HAP-1 (cell line): ENCODE measurements at regions not wholly inside any gene's neighbourhood (a gene's known extent, or its start where the extent isn't known, plus 50 kb on each side); places are given as distances from the start of the nearest gene placed in this dataset.
"Not testable (repeated sequence)": the region's sequence is repeated elsewhere in the genome, so short reads cannot be mapped to it uniquely, and the experiment has no call there.

Experiments used
- DNase-seq, 2 experiments: peaks; one replicate each; pipeline ENCODE4 v3.0.0-alpha.2; 2016 to 2020; ENCODE audit warnings: low spot score in 2 of 2
- H3K27me3 ChIP-seq: fragments of 250-450 bp; sonication (Bioruptor Pico); 2 replicates; pipeline ENCODE4 v1.5.1; 2020; ENCODE audit warnings: low read depth, mild to moderate bottlenecking, moderate library complexity
- H3K36me3 ChIP-seq: fragments of 250-450 bp; sonication (Bioruptor Pico); replicated peaks from 2 replicates; pipeline ENCODE4 v1.5.1; 2020; ENCODE audit warnings: mild to moderate bottlenecking
- H3K4me1 ChIP-seq: fragments of 250-450 bp; sonication (Bioruptor Pico); 2 replicates; pipeline ENCODE4 v1.5.1; 2020; ENCODE audit warnings: mild to moderate bottlenecking
- H3K4me3 ChIP-seq: fragments of 250-450 bp; sonication (Bioruptor Pico); 2 replicates; pipeline ENCODE4 v1.5.1; 2020; ENCODE audit warnings: mild to moderate bottlenecking, moderate library complexity
- H3K9me3 ChIP-seq: fragments of 250-450 bp; sonication (Bioruptor Pico); 2 replicates; pipeline ENCODE4 v1.5.1; 2020; ENCODE audit warnings: mild to moderate bottlenecking, moderate library complexity
- in situ Hi-C: fragments of 300-500 bp; cut with MboI; formaldehyde crosslinking; loops from 3 replicates; pipeline ENCODE4 v1.14.3; 2020; ENCODE audit warnings: low sequenced_read_pairs, inconsistent platforms, mixed read lengths

DNA sequence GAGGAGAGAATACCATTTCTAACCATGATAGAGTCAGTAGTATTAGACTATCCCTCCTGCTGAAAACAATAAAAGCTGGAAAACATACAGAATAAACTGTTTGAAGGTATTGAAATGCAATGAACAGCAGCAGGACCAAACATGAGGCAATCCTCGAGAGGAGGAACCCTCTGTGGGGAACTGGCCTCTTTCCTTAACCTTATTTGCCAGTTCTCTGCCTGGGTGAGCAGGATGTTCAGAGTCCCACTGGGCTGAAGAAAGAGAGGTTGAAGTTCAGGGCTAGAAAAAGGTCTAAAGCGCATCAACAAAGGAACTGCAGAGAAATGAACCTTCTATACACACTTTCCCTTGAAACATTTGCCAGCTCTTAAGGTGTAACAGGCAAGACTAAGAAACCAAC lies 79.8 kb upstream of the FHL2 start:
- no peak for DNase-seq
- in situ Hi-C loops, result no loop called here
- Histone ChIP-seq H3K9me3 (no peaks in the 10 kb centered on the region), H3K4me3 (no peak overlapping the region), H3K4me1 (no peaks in the 10 kb centered on the region), H3K27me3 (peaks cover 6% of the 10 kb centered on the region; the same call in 1 of the 2 replicates), H3K36me3 (no peaks in the 10 kb centered on the region)

DNA sequence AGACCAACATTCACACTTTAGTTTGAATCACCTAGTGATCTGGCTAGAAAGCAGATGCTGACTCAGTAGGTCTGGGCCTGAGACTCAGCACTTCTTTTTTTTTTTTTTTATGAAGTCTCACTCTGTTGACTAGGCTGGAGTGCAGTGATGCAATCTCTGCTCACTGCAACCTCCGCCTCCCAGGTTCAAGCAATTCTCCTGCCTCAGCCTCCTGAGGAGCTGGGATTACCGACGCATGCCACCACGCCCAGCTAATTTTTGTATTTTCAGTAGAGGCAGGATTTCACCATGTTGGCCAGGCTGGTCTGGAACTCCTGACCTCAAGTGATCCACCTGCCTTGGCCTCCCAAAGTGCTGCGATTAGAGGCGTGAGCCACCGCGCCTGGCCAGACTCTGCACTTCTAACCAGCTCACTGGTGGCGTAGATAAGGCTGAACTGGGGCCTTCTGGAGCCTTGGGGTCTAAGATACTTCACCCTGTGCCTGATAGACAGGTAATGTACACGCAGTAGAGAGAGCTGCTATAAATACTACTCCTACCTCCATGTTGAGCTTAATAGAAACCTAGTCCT lies 78.3 kb upstream of the FHL2 start:
- H3K9me3 ChIP-seq, DNase-seq, H3K4me1 ChIP-seq, H3K4me3 ChIP-seq, in situ Hi-C loops, H3K36me3 ChIP-seq: not testable (repeated sequence)
- 0 out of 2 replicates have a peak, but pooled peaks cover 12% of the 10 kb centered on the region for H3K27me3 ChIP-seq

DNA sequence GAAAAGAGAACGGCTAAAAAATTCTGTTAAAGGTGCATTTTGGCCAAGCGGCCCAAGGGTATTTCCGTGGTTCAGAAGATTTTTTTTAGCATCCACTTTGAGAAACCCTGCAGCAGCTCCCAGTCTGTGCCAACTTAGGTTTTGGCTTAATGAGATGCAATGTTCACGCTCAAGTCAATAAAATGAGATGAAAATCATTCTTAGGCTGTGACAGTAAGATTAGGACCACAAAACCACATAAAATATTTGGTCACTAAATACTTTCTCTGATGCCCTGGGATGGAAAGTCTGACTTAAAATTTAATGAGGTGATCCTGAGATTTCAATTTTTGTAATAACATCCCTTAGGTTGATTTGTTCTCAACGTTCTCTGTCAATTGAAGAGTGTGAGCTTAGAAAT lies 74.2 kb upstream of the FHL2 start:
- no peak for DNase-seq
- Histone ChIP-seq H3K36me3 (no peaks in the 10 kb centered on the region), H3K4me3 (no peak overlapping the region), H3K4me1 (no peaks in the 10 kb centered on the region), H3K27me3 (peaks cover 18% of the 10 kb centered on the region; the same call in 1 of the 2 replicates), H3K9me3 (no peaks in the 10 kb centered on the region)
- in situ Hi-C loops, result no loop called here

DNA sequence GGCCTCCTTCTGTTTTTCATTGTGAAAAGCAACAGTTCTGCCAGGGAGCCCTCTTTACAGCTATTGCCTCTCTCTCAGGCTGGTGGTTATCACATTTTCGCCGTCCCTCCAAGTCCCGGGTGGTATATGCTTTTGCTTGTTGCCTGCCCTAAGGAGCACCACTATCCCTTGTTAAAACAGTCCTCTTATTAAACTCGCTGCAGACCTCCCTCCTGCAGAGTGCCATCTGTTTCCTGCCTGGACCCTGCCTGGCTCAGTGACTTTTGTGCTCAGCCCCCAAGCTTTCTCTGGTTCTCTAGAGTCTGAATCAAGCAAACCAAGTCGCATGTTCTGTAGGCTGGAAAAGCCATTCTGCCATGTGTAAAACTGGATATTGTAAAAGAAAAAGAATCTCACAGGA lies 72.1 kb upstream of the FHL2 start:
- peaks cover 16% of the 10 kb centered on the region; the same call in 1 of the 2 replicates for H3K27me3 ChIP-seq
- no peak overlapping the region for H3K4me3 ChIP-seq
- H3K4me1 ChIP-seq, result no peaks in the 10 kb centered on the region
- H3K9me3 ChIP-seq, result no peaks in the 10 kb centered on the region
- in situ Hi-C loops, result no loop called here
- no peak for DNase-seq
- H3K36me3 ChIP-seq, result no peaks in the 10 kb centered on the region

DNA sequence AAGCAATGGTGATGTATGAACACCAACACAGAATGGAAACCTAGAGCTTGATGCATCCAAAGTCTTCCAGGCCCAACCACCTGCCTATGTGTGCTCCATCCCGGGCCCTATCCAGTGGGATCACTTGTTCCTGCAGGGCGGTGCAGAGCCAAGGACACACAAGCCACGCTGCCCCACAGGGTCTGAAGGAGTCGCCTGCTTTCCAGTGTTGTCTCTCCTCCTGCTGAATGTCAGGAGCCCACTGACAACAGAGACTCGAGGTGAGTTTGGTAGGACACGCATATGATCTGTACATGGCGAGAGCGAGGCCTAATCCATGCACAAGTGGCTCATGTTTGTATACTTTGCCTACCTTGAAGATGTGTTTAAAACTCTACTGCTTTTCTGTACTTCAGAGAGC lies 70.9 kb upstream of the FHL2 start:
- H3K4me1 ChIP-seq, result no peaks in the 10 kb centered on the region
- DNase-seq, result no peak
- no peaks in the 10 kb centered on the region for H3K36me3 ChIP-seq
- in situ Hi-C loops, result no loop called here
- no peak overlapping the region for H3K4me3 ChIP-seq
- peaks cover 12% of the 10 kb centered on the region; the same call in 1 of the 2 replicates for H3K27me3 ChIP-seq
- H3K9me3 ChIP-seq, result no peaks in the 10 kb centered on the region

DNA sequence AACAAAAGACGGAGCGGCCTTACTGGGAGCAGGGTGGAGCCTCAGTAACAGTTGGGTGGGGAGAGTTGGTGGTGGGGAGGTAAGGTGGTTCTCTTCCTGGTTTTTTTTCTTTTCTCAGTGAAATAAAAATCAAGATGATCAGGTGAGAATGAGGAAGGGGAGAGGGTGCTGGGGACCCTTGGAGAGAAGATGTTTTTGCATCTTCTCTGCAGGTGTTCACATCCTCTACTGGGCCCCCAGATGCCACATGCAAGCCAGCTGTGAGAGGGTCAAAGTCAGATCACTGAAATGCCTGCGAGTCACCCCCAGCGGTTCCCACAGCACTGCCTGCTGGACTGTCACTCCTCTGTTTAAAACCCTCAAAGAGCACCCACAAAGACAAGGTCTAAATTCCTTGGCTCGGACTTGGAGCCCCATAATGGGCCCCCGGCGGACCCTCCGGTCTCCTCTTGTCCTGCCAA lies 69.8 kb upstream of the FHL2 start:
- in situ Hi-C loops, result no loop called here
- Histone ChIP-seq H3K27me3 (peaks cover 11% of the 10 kb centered on the region; the same call in 1 of the 2 replicates), H3K4me1 (no peaks in the 10 kb centered on the region), H3K4me3 (no peak overlapping the region), H3K36me3 (no peaks in the 10 kb centered on the region), H3K9me3 (no peaks in the 10 kb centered on the region)
- DNase-seq, result no peak

DNA sequence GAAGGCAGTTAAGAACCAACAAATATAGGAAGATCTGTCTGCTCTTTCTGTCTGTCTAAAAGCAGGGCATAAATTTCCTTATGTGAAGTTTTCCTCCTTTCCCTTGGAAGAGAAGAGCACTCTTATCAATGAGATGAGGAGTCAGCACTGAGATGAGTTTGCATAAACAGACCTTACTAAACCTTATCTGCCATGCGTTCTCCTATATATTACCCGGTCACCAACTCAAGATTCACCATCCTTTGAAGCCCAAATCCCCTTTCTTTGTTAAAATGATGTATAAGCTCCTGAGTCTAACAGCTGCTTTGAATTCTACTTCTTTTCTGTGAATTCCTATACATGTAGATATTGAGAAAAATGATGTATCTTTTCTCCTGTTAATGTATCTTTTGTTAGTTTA lies 65.5 kb upstream of the FHL2 start:
- H3K4me1 ChIP-seq, result no peaks in the 10 kb centered on the region
- in situ Hi-C loops, result no loop called here
- DNase-seq, result no peak
- H3K9me3 ChIP-seq, result no peaks in the 10 kb centered on the region
- no peaks in the 10 kb centered on the region for H3K36me3 ChIP-seq
- H3K27me3 ChIP-seq, result no peaks in the 10 kb centered on the region
- no peak overlapping the region for H3K4me3 ChIP-seq

DNA sequence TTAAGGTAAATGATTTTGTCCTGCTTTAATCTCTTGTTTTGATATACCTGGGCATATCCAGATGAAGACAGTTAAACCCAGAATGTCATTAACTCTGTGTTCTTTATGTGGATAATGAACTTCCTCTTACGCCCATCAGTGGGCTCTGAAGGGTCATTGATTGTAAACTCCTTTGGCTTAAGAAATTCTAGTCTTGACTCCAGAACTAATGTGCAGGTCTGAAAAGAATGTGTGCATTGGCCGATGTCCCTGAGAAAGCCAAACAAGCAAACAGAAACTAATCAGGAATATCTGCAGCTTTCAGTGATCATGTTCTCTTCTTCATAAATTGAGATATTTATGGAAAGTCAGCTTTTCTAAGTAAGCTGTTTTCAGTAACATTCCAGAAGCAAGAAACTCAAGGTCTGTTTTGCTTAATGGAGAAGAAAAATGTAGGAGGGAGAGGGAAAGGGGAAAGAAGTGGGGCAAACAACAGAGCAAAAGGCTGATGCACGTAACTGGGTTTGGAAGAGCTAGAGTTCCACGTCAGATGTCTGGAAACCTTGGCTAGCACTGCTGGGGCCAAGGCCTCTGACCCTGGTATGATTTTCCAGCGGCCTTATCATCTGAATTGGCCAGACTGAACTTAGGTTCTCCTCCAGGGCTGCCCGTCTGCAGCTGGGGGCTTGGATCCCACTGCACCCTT lies 61.3 kb upstream of the FHL2 start:
- H3K27me3 ChIP-seq, result no peaks in the 10 kb centered on the region
- H3K36me3 ChIP-seq, result no peaks in the 10 kb centered on the region
- in situ Hi-C loops, result no loop called here
- H3K9me3 ChIP-seq, result no peaks in the 10 kb centered on the region
- no peaks in the 10 kb centered on the region for H3K4me1 ChIP-seq
- H3K4me3 ChIP-seq, result no peak overlapping the region
- DNase-seq, result no peak

DNA sequence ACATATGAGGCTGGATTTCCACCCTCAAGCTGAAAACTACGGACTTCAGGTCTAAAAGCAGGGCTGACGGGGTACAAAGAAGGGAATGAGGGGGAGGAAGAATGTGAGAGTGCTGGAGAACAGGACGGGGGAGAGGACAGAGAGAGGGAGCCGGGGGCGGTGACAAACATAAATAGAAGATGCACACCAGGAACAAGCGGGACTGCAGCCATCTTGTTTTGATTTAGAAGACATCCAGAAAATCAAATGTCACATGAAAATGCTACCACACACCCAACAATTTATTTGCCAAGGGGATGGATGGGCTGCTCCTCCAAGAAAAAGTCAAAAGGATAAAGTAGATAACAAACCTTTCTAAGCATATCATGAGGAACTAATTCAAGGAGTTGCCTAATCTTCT lies 59.2 kb upstream of the FHL2 start:
- no peaks in the 10 kb centered on the region for H3K27me3 ChIP-seq
- H3K9me3 ChIP-seq, result no peaks in the 10 kb centered on the region
- in situ Hi-C loops, result no loop called here
- no peaks in the 10 kb centered on the region for H3K36me3 ChIP-seq
- no peak overlapping the region for H3K4me3 ChIP-seq
- no peaks in the 10 kb centered on the region for H3K4me1 ChIP-seq
- no peak for DNase-seq

DNA sequence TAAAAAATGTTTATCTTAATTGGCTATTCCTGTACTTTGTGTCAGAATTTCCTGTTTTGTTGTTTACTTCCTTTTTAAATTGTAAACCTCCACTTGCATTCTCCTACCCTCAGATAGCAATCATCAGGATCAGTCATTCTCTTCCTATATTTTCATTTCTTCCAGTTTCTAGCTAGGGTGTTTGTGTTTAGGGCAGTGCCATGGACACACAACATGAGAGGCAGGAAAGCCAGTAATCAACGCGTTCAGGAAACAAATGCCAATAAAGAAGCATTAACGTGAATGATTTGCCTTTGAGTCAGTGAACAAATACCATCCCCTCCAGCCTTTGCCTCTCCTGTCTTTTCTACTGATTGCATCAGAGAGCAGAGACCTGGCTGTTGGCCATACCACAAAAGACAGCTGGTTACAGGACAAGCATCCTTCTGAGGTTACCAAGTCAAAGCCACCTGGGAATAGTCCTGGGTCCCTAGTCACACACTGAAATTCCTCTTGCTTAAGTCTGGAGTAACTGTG lies 56.7 kb upstream of the FHL2 start:
- Histone ChIP-seq H3K27me3 (no peaks in the 10 kb centered on the region), H3K9me3 (no peaks in the 10 kb centered on the region), H3K4me1 (no peaks in the 10 kb centered on the region), H3K36me3 (no peaks in the 10 kb centered on the region), H3K4me3 (no peak overlapping the region)
- in situ Hi-C loops, result no loop called here
- DNase-seq, result no peak

DNA sequence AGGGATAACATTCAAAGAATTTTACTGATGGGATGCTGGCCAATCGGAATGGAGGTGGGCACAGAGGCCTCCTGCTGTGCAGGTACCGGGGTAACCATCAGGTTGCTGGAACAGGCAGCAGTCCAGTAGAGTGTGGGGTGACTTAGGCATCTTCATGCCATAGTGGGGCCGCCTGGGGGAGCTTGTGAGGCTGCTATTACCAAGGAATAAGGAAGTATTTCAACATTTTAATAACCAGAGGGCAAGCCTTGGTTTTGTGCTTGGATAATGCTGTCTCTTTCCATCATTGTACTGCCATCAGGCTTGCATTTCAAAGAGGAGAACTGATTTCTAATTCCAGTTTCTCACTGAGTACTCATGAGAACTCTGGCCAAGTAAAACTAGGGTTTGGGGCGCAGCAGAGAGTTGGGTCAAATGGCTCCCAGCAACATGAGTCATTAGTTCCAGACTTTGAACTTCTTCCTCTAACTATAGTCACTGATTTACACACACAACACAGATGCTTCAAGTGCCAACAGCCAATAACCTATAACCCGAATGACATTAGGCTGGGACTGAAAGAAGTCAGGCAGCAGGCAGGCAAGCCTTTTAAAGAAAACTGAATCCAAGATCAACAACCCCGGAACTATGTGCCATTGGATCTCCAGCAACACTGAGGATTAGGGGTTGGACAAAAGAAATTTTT lies 56.1 kb upstream of the FHL2 start:
- in situ Hi-C loops, result no loop called here
- no peaks in the 10 kb centered on the region for H3K9me3 ChIP-seq
- no peaks in the 10 kb centered on the region for H3K4me1 ChIP-seq
- H3K36me3 ChIP-seq, result no peaks in the 10 kb centered on the region
- peak in 1 of 2 experiments; percentile 32 for DNase-seq
- no peak overlapping the region for H3K4me3 ChIP-seq
- no peaks in the 10 kb centered on the region for H3K27me3 ChIP-seq

DNA sequence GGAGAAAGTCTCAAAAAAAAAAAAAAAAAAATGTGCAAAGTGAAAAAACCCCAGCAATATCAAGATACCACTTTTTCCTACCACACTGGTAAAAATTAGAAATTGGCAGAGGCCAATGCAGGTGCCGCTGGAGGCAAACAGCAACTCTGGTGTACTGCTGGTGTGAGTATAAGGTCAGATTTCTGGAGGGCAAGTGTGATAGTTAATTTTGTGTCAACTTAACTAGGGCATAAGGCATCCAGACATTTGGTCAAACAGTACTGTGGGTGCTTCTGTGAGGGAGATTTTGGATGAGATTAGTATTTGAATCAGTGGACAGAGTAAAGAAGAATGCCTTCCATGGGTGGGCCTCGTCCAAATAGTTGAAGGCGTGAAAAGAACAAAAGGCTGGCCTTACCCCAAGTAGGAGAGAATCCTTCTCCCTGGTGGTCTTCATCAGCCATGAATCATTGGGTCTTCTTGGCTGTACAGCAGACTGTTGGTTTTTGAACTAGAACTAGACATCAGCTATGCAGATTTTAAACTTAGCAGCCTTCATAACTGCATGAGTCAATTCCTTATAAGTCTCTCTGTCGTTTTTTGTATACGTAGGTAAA lies 52.8 kb upstream of the FHL2 start:
- H3K4me1 ChIP-seq, result no peaks in the 10 kb centered on the region
- DNase-seq, result no peak
- no peaks in the 10 kb centered on the region for H3K9me3 ChIP-seq
- no peak overlapping the region for H3K4me3 ChIP-seq
- no peaks in the 10 kb centered on the region for H3K27me3 ChIP-seq
- no peaks in the 10 kb centered on the region for H3K36me3 ChIP-seq
- in situ Hi-C loops, result no loop called here

DNA sequence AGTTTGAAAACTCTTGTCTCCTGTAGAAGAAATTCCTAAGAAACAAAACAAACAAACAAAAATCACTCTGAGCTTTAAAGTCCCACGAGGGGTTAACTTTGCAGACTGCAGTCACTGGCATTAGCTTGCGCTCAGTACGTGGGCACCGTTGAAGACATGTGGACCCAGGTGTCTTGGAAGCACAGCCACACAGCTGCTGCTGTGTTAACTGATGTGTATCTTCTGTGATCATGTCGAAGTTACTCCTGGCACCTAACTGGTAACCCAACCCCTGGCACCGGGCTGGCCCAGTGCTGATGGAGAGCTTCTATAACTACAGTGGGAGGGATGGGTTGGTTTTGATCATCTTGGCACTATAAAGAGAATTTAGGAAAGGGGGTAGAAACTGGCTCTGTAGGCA lies 51.6 kb upstream of the FHL2 start:
- Histone ChIP-seq H3K36me3 (no peaks in the 10 kb centered on the region), H3K4me1 (no peaks in the 10 kb centered on the region), H3K4me3 (no peak overlapping the region), H3K27me3 (no peaks in the 10 kb centered on the region), H3K9me3 (no peaks in the 10 kb centered on the region)
- in situ Hi-C loops, result no loop called here
- no peak for DNase-seq

DNA sequence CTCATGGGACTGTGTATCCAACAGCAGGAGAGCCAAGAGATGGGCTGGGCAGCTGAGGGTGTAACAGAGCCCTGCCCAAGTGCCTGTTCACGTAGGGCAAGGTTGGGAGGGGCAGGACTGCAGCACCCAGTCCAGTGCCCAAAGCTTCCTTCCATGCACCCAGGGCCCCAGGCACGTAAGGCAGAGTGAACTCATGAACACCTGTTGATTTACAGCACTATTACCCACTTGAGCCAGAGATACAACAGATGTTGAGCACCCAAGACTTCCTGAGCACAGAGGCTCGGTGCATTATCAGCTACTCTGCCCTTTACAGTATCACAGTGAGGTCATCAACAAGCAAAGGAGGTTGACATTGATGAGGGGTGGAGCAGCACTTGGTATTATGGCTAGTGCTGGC lies 50.2 kb upstream of the FHL2 start:
- Histone ChIP-seq H3K4me3 (no peak overlapping the region), H3K4me1 (no peaks in the 10 kb centered on the region), H3K9me3 (no peaks in the 10 kb centered on the region), H3K36me3 (no peaks in the 10 kb centered on the region), H3K27me3 (no peaks in the 10 kb centered on the region)
- DNase-seq, result no peak
- in situ Hi-C loops, result no loop called here
